NCI-H2107 treated with DMSO at 0.1 percent for 48 hours (cell line): ENCODE measurements at regions not wholly inside any gene's neighbourhood (a gene's known extent, or its start where the extent isn't known, plus 50 kb on each side); places are given as distances from the start of the nearest gene placed in this dataset.

Experiments
- DNase-seq: peaks from one replicate; lab custom pipeline; 2025; ENCODE audit not compliant: unreplicated experiment; lab: John Stamatoyannopoulos, UW

GRCh38 chr10:4353964-4354363 lies 472.0 kb upstream of the AKR1E2 start:
- no peak for DNase-seq

- no peak for DNase-seq
Observed at GRCh38 chr10:4353059-4353655, 472.9 kb upstream of the AKR1E2 start.

- DNase-seq: no peak
Observed at GRCh38 chr10:4352414-4352961, 473.5 kb upstream of the AKR1E2 start.

GRCh38 chr10:4351723-4352413 lies 474.1 kb upstream of the AKR1E2 start:
- DNase-seq: no peak

GRCh38 chr10:4347397-4347796 lies 478.6 kb upstream of the AKR1E2 start:
- DNase-seq: no peak

- no peak for DNase-seq
Observed at GRCh38 chr10:4345877-4346646, 479.9 kb upstream of the AKR1E2 start.

GRCh38 chr10:4344492-4344994 lies 481.5 kb upstream of the AKR1E2 start:
- DNase-seq: no peak

- DNase-seq: no peak
Observed at GRCh38 chr10:4343873-4344272, 482.1 kb upstream of the AKR1E2 start.

GRCh38 chr10:4343091-4343490 lies 482.9 kb upstream of the AKR1E2 start:
- DNase-seq: no peak

- no peak for DNase-seq
Observed at GRCh38 chr10:4338768-4339167, 487.2 kb upstream of the AKR1E2 start.

GRCh38 chr10:4337563-4337962 lies 488.4 kb upstream of the AKR1E2 start:
- DNase-seq: no peak

GRCh38 chr10:4334871-4335270 lies 491.1 kb upstream of the AKR1E2 start:
- no peak for DNase-seq

GRCh38 chr10:4334015-4334414 lies 492.0 kb upstream of the AKR1E2 start:
- DNase-seq: no peak

GRCh38 chr10:4333459-4333894 lies 492.5 kb upstream of the AKR1E2 start:
- DNase-seq: no peak

GRCh38 chr10:4332764-4333458 lies 493.1 kb upstream of the AKR1E2 start:
- DNase-seq: no peak

- no peak for DNase-seq
Observed at GRCh38 chr10:4331150-4331549, 494.9 kb upstream of the AKR1E2 start.

GRCh38 chr10:4330636-4331035 lies 495.4 kb upstream of the AKR1E2 start:
- DNase-seq: no peak

- DNase-seq: no peak
Observed at GRCh38 chr10:4329225-4329624, 496.8 kb upstream of the AKR1E2 start.

GRCh38 chr10:4326647-4327046 lies 499.4 kb upstream of the AKR1E2 start:
- DNase-seq: no peak

- no peak for DNase-seq
Observed at GRCh38 chr10:4319870-4320367, 506.1 kb upstream of the AKR1E2 start.
